ENCODE measurements at regions not wholly inside any gene's neighbourhood (a gene's known extent, or its start where the extent isn't known, plus 50 kb on each side); places are given as distances from the start of the nearest gene placed in this dataset.

GRCh38 chr7:53542157-53542556, 506.7 kb downstream of the POM121L12 start:
- no peak for DNase-seq (ENCODE audit: low spot score)
- Mint-ChIP-seq H3K36me3 (ENCODE audit: low read depth) (no peaks in the 10 kb centered on the region), H3K27me3 (ENCODE audit: low read depth) (no peaks in the 10 kb centered on the region), H3K9me3 (peaks cover 56% of the 10 kb centered on the region), H3K27ac (no peak overlapping the region), H3K4me1 (ENCODE audit: low read depth) (no peaks in the 10 kb centered on the region), H3K4me3 (no peak overlapping the region)

Measured in T-helper 2 cell treated with Interferon-gamma antibody and Interleukin-4, amounts not matched to agents 5 μg/mL and 100 μg/mL, for 36 hours (primary cell).